CD14-positive monocyte (primary cell): ENCODE measurements at regions not wholly inside any gene's neighbourhood (a gene's known extent, or its start where the extent isn't known, plus 50 kb on each side); places are given as distances from the start of the nearest gene placed in this dataset.

Experiments used
- DNase-seq, 3 donors: peaks; one replicate each; pipeline ENCODE4 v3.0.0-alpha.2; 2011 to 2022
- H2AFZ ChIP-seq: 2 replicates; pipeline ENCODE4 v1.6.0; 2012; ENCODE audit warnings: mild to moderate bottlenecking, low read depth, low read length, inconsistent platforms; ENCODE audit not compliant: insufficient read depth, poor library complexity, severe bottlenecking
- H3K27ac ChIP-seq, 2 donors: 1 replicate in 1 of 2; 2 replicates in 1 of 2; pipeline ENCODE4 v1.5.1; 2012 to 2013; ENCODE audit warnings: low read length in 2 of 2, control low read depth in 1 of 2, inconsistent platforms in 1 of 2, low read depth in 1 of 2, mild to moderate bottlenecking in 1 of 2
- H3K27me3 ChIP-seq, 2 donors: one replicate each; pipeline versions ENCODE4 v1.6.0 to v1.6.1; 2011 to 2013; ENCODE audit warnings: low read length in 2 of 2; ENCODE audit not compliant: control insufficient read depth in 2 of 2, insufficient read depth in 2 of 2
- H3K36me3 ChIP-seq, 2 donors: replicated peaks in 1 of 2; 1 replicate in 1 of 2; 2 replicates in 1 of 2; pipeline versions ENCODE4 v1.5.1 to v1.6.1; 2012 to 2013; ENCODE audit warnings: low read length in 2 of 2, control low read depth in 1 of 2, inconsistent platforms in 1 of 2, mild to moderate bottlenecking in 1 of 2; ENCODE audit not compliant: insufficient read depth in 2 of 2, control insufficient read depth in 1 of 2
- H3K4me1 ChIP-seq, 2 donors: 1 replicate in 1 of 2; 2 replicates in 1 of 2; pipeline versions ENCODE4 v1.5.1 to v1.6.1; 2012 to 2013; ENCODE audit warnings: low read length in 2 of 2, control low read depth in 1 of 2, inconsistent platforms in 1 of 2, mild to moderate bottlenecking in 1 of 2, moderate library complexity in 1 of 2; ENCODE audit not compliant: insufficient read depth in 2 of 2, control insufficient read depth in 1 of 2
- H3K4me2 ChIP-seq: replicated peaks from 2 replicates; pipeline ENCODE3; 2012; ENCODE audit warnings: low read length, moderate library complexity, mild to moderate bottlenecking; ENCODE audit not compliant: poor library complexity, severe bottlenecking; ENCODE audit errors: extremely low read depth
- H3K4me3 ChIP-seq, 3 experiments: fragments of 200-600 bp in 1 of 3; sonication (generic) in 1 of 3; replicated peaks in 1 of 3; 1 replicate in 2 of 3; 2 replicates in 1 of 3; pipeline ENCODE4 v1.5.1; 2011 to 2013; ENCODE audit warnings: low read length in 3 of 3, mild to moderate bottlenecking in 3 of 3, control low read depth in 2 of 3, low read depth in 2 of 3, inconsistent platforms in 1 of 3, moderate library complexity in 1 of 3
- H3K79me2 ChIP-seq: 2 replicates; pipeline ENCODE4 v1.6.0; 2012; ENCODE audit warnings: mild to moderate bottlenecking, control low read depth, inconsistent platforms, low read length, moderate library complexity; ENCODE audit not compliant: insufficient read depth
- H3K9ac ChIP-seq: 2 replicates; pipeline ENCODE4 v1.6.0; 2017; ENCODE audit warnings: low read length, mild to moderate bottlenecking; ENCODE audit not compliant: insufficient read depth, poor library complexity, severe bottlenecking
- H3K9me3 ChIP-seq, 2 donors: replicated peaks in 1 of 2; 1 replicate in 1 of 2; 2 replicates in 1 of 2; pipeline versions ENCODE4 v1.5.1 to v1.6.1; 2012 to 2013; ENCODE audit warnings: low read length in 2 of 2, control low read depth in 1 of 2; ENCODE audit not compliant: control insufficient read depth in 1 of 2, insufficient read depth in 1 of 2
- H4K20me1 ChIP-seq: 2 replicates; pipeline ENCODE4 v1.6.0; 2012; ENCODE audit warnings: mild to moderate bottlenecking, low read length, control low read depth, moderate library complexity; ENCODE audit not compliant: insufficient read depth
- H3K27ac Mint-ChIP-seq, 7 donors: one replicate each; pipeline ENCODE4 v1.8.0; 2020; ENCODE audit warnings: mild to moderate bottlenecking in 7 of 7, mixed read lengths in 7 of 7, moderate library complexity in 6 of 7, inconsistent platforms in 2 of 7
- H3K27me3 Mint-ChIP-seq, 3 donors: one replicate each; pipeline ENCODE4 v1.8.0; 2021 to 2022; ENCODE audit warnings: low read depth in 3 of 3, mild to moderate bottlenecking in 3 of 3, mixed read lengths in 3 of 3, moderate library complexity in 3 of 3, inconsistent platforms in 1 of 3
- H3K36me3 Mint-ChIP-seq, 2 donors: one replicate each; pipeline ENCODE4 v1.8.0; 2020; ENCODE audit warnings: mixed read lengths in 2 of 2, inconsistent platforms in 1 of 2, mild to moderate bottlenecking in 1 of 2
- H3K4me1 Mint-ChIP-seq: one replicate; pipeline ENCODE4 v1.8.0; 2020; ENCODE audit warnings: mild to moderate bottlenecking, mixed read lengths
- H3K4me3 Mint-ChIP-seq, 2 donors: one replicate each; pipeline ENCODE4 v1.8.0; 2020; ENCODE audit warnings: mild to moderate bottlenecking in 2 of 2, mixed read lengths in 2 of 2, moderate library complexity in 1 of 2
- H3K9me3 Mint-ChIP-seq, 7 donors: one replicate each; pipeline ENCODE4 v1.8.0; 2020 to 2022; ENCODE audit warnings: mixed read lengths in 7 of 7, mild to moderate bottlenecking in 6 of 7, moderate library complexity in 6 of 7, inconsistent platforms in 2 of 7
- WGBS: methylation state at CpG from one replicate; pipeline ENCODE4 v1.1.5; 2013; ENCODE audit warnings: missing lambda C conversion rate; ENCODE audit not compliant: insufficient coverage; 5-methylcytosine and 5-hydroxymethylcytosine counted together
- intact Hi-C, 2 donors: fragments of 100-400 bp; cut with micrococcal nuclease; formaldehyde crosslinking; loops; one replicate each; pipeline versions ENCODE4 v1.15.0 to v1.15.1; 2023
- TF ChIP-seq, protein P1 (sequence below): fragments of 200-600 bp; IDR thresholded peaks from one replicate; pipeline ENCODE4 v1.8.0; 2022; ENCODE audit warnings: antibody characterized with exemption, mild to moderate bottlenecking

DNA sequence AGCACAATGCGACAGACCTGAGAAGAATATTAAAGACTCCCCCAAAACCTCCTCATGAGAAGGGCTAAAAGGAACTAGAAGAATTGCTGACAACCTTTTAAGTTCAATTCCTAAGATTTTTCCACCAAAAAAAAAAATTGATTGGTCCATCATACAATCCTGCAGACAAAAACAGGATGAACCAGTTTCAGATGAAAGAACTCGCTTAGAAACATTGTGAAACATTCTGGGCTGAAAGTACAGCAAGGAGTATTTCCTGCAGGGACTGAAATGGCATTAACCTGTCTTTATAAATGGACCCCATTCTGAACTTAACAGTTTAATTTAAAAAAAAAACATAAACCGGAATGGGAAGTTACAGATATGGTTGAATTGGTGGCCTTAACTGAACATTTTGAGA is 96.0 kb upstream of the FAM174B start:
- no peak overlapping the region for H3K9ac ChIP-seq
- H3K4me2 ChIP-seq = no peak overlapping the region
- no peaks in the 10 kb centered on the region for H3K79me2 ChIP-seq
- DNase-seq = no peak
- TF ChIP-seq, protein P1, sequence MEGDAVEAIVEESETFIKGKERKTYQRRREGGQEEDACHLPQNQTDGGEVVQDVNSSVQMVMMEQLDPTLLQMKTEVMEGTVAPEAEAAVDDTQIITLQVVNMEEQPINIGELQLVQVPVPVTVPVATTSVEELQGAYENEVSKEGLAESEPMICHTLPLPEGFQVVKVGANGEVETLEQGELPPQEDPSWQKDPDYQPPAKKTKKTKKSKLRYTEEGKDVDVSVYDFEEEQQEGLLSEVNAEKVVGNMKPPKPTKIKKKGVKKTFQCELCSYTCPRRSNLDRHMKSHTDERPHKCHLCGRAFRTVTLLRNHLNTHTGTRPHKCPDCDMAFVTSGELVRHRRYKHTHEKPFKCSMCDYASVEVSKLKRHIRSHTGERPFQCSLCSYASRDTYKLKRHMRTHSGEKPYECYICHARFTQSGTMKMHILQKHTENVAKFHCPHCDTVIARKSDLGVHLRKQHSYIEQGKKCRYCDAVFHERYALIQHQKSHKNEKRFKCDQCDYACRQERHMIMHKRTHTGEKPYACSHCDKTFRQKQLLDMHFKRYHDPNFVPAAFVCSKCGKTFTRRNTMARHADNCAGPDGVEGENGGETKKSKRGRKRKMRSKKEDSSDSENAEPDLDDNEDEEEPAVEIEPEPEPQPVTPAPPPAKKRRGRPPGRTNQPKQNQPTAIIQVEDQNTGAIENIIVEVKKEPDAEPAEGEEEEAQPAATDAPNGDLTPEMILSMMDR = no peak
- no peak overlapping the region for H3K27ac ChIP-seq
- H3K27ac Mint-ChIP-seq = no peak overlapping the region
- H4K20me1 ChIP-seq = no peaks in the 10 kb centered on the region
- intact Hi-C loops = no loop called here
- H3K9me3 ChIP-seq = no peaks in the 10 kb centered on the region
- no peaks in the 10 kb centered on the region for H3K4me1 ChIP-seq
- peaks cover 0 to 1% (median 0%) of the 10 kb centered on the region in 3 donors for H3K27me3 Mint-ChIP-seq
- H3K27me3 ChIP-seq = no peaks in the 10 kb centered on the region
- no peaks in the 10 kb centered on the region for H3K36me3 Mint-ChIP-seq
- H3K9me3 Mint-ChIP-seq = peaks cover 0 to 3% (median 0%) of the 10 kb centered on the region in 7 donors
- H3K4me3 ChIP-seq = no peak overlapping the region
- no peak overlapping the region for H3K4me3 Mint-ChIP-seq
- H3K4me1 Mint-ChIP-seq = no peaks in the 10 kb centered on the region
- WGBS = 43% methylated on average over 1 of the region's 3 CpGs
- no peak overlapping the region for H2AFZ ChIP-seq
- H3K36me3 ChIP-seq = no peaks in the 10 kb centered on the region

DNA sequence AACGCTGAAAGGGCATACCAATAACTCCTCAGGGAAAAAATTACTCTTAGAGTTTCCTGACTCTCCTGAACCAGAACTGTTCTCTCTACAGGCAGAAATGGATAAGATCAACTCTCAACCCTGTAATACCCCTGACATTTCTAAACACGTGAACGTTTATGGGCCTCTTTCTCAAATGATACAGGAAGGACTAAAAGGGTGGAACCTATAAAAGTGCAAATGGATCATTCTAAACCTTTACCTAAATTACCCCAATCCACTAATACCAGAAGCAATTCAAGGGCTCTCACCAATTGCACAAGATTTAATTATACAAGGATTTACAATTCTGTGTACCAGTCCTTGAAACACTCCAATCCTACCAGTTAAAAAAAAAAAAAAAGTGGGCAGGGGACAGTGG is 98.0 kb upstream of the FAM174B start:
- 50% methylated on average over 1 of the region's 3 CpGs for WGBS
- no peak overlapping the region for H3K27ac ChIP-seq
- no peak for DNase-seq
- intact Hi-C loops = no loop called here
- no peaks in the 10 kb centered on the region for H4K20me1 ChIP-seq
- no peaks in the 10 kb centered on the region for H3K36me3 ChIP-seq
- no peaks in the 10 kb centered on the region for H3K27me3 ChIP-seq
- Mint-ChIP-seq H3K4me3 (no peak overlapping the region), H3K36me3 (no peaks in the 10 kb centered on the region), H3K9me3 (peaks cover 0 to 3% (median 0%) of the 10 kb centered on the region in 7 donors), H3K27ac (no peak overlapping the region), H3K27me3 (peaks cover 0 to 1% (median 0%) of the 10 kb centered on the region in 3 donors), H3K4me1 (no peaks in the 10 kb centered on the region)
- H3K4me3 ChIP-seq = no peak overlapping the region
- H2AFZ ChIP-seq = no peak overlapping the region
- no peaks in the 10 kb centered on the region for H3K9me3 ChIP-seq
- H3K4me1 ChIP-seq = no peaks in the 10 kb centered on the region
- TF ChIP-seq, protein P1 = no peak
- H3K9ac ChIP-seq = no peak overlapping the region
- no peaks in the 10 kb centered on the region for H3K79me2 ChIP-seq
- no peak overlapping the region for H3K4me2 ChIP-seq
